ENCODE measurements at regions not wholly inside any gene's neighbourhood (a gene's known extent, or its start where the extent isn't known, plus 50 kb on each side); places are given as distances from the start of the nearest gene placed in this dataset.

GRCh38 chr3:162847511-162847910 is 1350.9 kb downstream of the OTOL1 start:
- H3K27me3 ChIP-seq: no peaks in the 10 kb centered on the region
- H3K4me1 ChIP-seq: no peaks in the 10 kb centered on the region
- no peak overlapping the region for H3K27ac ChIP-seq
- intact Hi-C loops (cut with DNase I): no loop called here
- DNase-seq (no peak), ATAC-seq (no peak)
- TF ChIP-seq CTCF (IDR thresholded peaks at IDR 0.05) (no peak), POLR2A (IDR thresholded peaks at IDR 0.05) (no peak)
- no peak overlapping the region for H3K4me3 ChIP-seq
- H3K36me3 ChIP-seq: no peaks in the 10 kb centered on the region
- H3K9me3 ChIP-seq: no peaks in the 10 kb centered on the region

GRCh38 chr3:162863579-162863978 is 1367.0 kb downstream of the OTOL1 start:
- intact Hi-C loops (cut with DNase I): no loop called here
- no peaks in the 10 kb centered on the region for H3K9me3 ChIP-seq
- DNase-seq: no peak
- H3K4me3 ChIP-seq: no peak overlapping the region
- H3K36me3 ChIP-seq: no peaks in the 10 kb centered on the region
- H3K27ac ChIP-seq: no peak overlapping the region
- no peaks in the 10 kb centered on the region for H3K27me3 ChIP-seq
- ATAC-seq: no peak
- TF ChIP-seq POLR2A (IDR thresholded peaks at IDR 0.05): no peak
- TF ChIP-seq CTCF (IDR thresholded peaks at IDR 0.05): no peak
- H3K4me1 ChIP-seq: no peaks in the 10 kb centered on the region
- 64% methylated on average over 1 of the region's 1 CpG for WGBS (ENCODE audit: insufficient coverage, low coverage, low lambda C conversion rate, missing lambda C conversion rate)

GRCh38 chr3:162865466-162865865 is 1368.9 kb downstream of the OTOL1 start:
- H3K4me1 ChIP-seq: no peaks in the 10 kb centered on the region
- WGBS (ENCODE audit: insufficient coverage, low coverage, low lambda C conversion rate, missing lambda C conversion rate): 0% methylated on average over 1 of the region's 1 CpG
- no peaks in the 10 kb centered on the region for H3K9me3 ChIP-seq
- H3K4me3 ChIP-seq: no peak overlapping the region
- H3K27ac ChIP-seq: no peak overlapping the region
- no peaks in the 10 kb centered on the region for H3K36me3 ChIP-seq
- intact Hi-C loops (cut with DNase I): no loop called here
- no peak for TF ChIP-seq CTCF (IDR thresholded peaks at IDR 0.05)
- TF ChIP-seq POLR2A (IDR thresholded peaks at IDR 0.05): no peak
- no peaks in the 10 kb centered on the region for H3K27me3 ChIP-seq
- DNase-seq (no peak), ATAC-seq (no peak)

GRCh38 chr3:162879021-162879562 is 1382.5 kb downstream of the OTOL1 start:
- Histone ChIP-seq H3K4me1 (no peaks in the 10 kb centered on the region), H3K36me3 (no peaks in the 10 kb centered on the region), H3K9me3 (no peaks in the 10 kb centered on the region), H3K4me3 (no peak overlapping the region), H3K27ac (no peak overlapping the region), H3K27me3 (no peaks in the 10 kb centered on the region)
- WGBS (ENCODE audit: insufficient coverage, low coverage, low lambda C conversion rate, missing lambda C conversion rate): 80% methylated on average over 1 of the region's 1 CpG
- ATAC-seq (no peak), DNase-seq (no peak)
- no peak for TF ChIP-seq POLR2A (IDR thresholded peaks at IDR 0.05)
- TF ChIP-seq CTCF (IDR thresholded peaks at IDR 0.05): no peak
- intact Hi-C loops (cut with DNase I): no loop called here

GRCh38 chr3:162884373-162884772 is 1387.8 kb downstream of the OTOL1 start:
- Histone ChIP-seq H3K4me3 (no peak overlapping the region), H3K36me3 (no peaks in the 10 kb centered on the region), H3K27me3 (no peaks in the 10 kb centered on the region), H3K4me1 (no peaks in the 10 kb centered on the region), H3K27ac (no peak overlapping the region), H3K9me3 (no peaks in the 10 kb centered on the region)
- intact Hi-C loops (cut with DNase I): no loop called here
- no peak for TF ChIP-seq CTCF (IDR thresholded peaks at IDR 0.05)
- no peak for TF ChIP-seq POLR2A (IDR thresholded peaks at IDR 0.05)
- DNase-seq: no peak
- ATAC-seq: no peak
- no CpG with 5 or more reads among the region's 2 CpGs for WGBS (ENCODE audit: insufficient coverage, low coverage, low lambda C conversion rate, missing lambda C conversion rate)
